Fibroblast of lung (primary cell): ENCODE measurements at regions not wholly inside any gene's neighbourhood (a gene's known extent, or its start where the extent isn't known, plus 50 kb on each side); places are given as distances from the start of the nearest gene placed in this dataset.
A peak's percentile ranks its signal among the peaks of the same experiment; 100 is the strongest.

Experiments used
- DNase-seq, 2 donors: peaks; one replicate each; pipeline versions ENCODE4 v3.0.0 to v3.0.0-alpha.2; 2010; ENCODE audit warnings: low read depth in 2 of 2
- H2AFZ ChIP-seq: 2 replicates; pipeline ENCODE4 v1.5.1; 2012; ENCODE audit warnings: low read length, control low read depth, inconsistent platforms
- H3K27ac ChIP-seq: 2 replicates; pipeline ENCODE4 v1.5.1; 2011; ENCODE audit warnings: low read length, control low read depth; ENCODE audit not compliant: insufficient read depth
- H3K27me3 ChIP-seq: 2 replicates; pipeline ENCODE4 v1.5.1; 2011; ENCODE audit warnings: mild to moderate bottlenecking, low read length; ENCODE audit not compliant: control insufficient read depth, insufficient read depth
- H3K36me3 ChIP-seq: 2 replicates; pipeline ENCODE4 v1.5.1; 2011; ENCODE audit warnings: low read length; ENCODE audit not compliant: control insufficient read depth, insufficient read depth
- H3K4me1 ChIP-seq: 2 replicates; pipeline ENCODE4 v1.5.1; 2011; ENCODE audit warnings: low read length; ENCODE audit not compliant: control insufficient read depth, insufficient read depth; ENCODE audit errors: extremely low read depth
- H3K4me2 ChIP-seq: 2 replicates; pipeline ENCODE4 v1.5.1; 2011; ENCODE audit warnings: low read length, control low read depth; ENCODE audit not compliant: insufficient read depth; ENCODE audit errors: extremely low read depth
- H3K4me3 ChIP-seq, 4 experiments: fragments of 200-600 bp in 1 of 4; sonication (generic) in 1 of 4; replicated peaks in 1 of 4; 2 replicates each; pipeline ENCODE4 v1.5.1; 2011 to 2016; ENCODE audit warnings: low read length in 4 of 4, low read depth in 3 of 4, mild to moderate bottlenecking in 3 of 4, control low read depth in 2 of 4, inconsistent platforms in 1 of 4, mixed read lengths in 1 of 4; ENCODE audit not compliant: insufficient read depth in 1 of 4; ENCODE audit errors: control extremely low read depth in 1 of 4
- H3K79me2 ChIP-seq: 2 replicates; pipeline ENCODE4 v1.5.1; 2012; ENCODE audit warnings: mild to moderate bottlenecking, low read length, inconsistent platforms; ENCODE audit not compliant: control insufficient read depth, insufficient read depth
- H3K9ac ChIP-seq: 2 replicates; pipeline ENCODE4 v1.5.1; 2011; ENCODE audit warnings: mild to moderate bottlenecking, low read length, control low read depth; ENCODE audit not compliant: insufficient read depth
- H3K9me3 ChIP-seq: 2 replicates; pipeline ENCODE4 v1.5.1; 2012; ENCODE audit warnings: low read depth, low read length; ENCODE audit not compliant: control insufficient read depth, insufficient read depth
- H4K20me1 ChIP-seq: 2 replicates; pipeline ENCODE4 v1.5.1; 2011; ENCODE audit warnings: low read length; ENCODE audit not compliant: control insufficient read depth, insufficient read depth; ENCODE audit errors: extremely low read depth
- CTCF ChIP-seq, 2 donors: IDR thresholded peaks in 1 of 2; conservative IDR thresholded peaks in 1 of 2; 1 replicate in 1 of 2; 2 replicates in 1 of 2; pipeline ENCODE4 v1.5.1; 2011 to 2012; ENCODE audit warnings: low read length in 2 of 2, control low read depth in 1 of 2, inconsistent platforms in 1 of 2, low read depth in 1 of 2, mild to moderate bottlenecking in 1 of 2
- EZH2 ChIP-seq: IDR thresholded peaks from 2 replicates; pipeline ENCODE4 v1.5.1; 2012; ENCODE audit warnings: low read length, control low read depth, mild to moderate bottlenecking; ENCODE audit errors: missing control alignments

GRCh38 chr6:100996409-100996808 is 115.3 kb upstream of the ASCC3 start:
- H2AFZ ChIP-seq, result no peak overlapping the region
- no peak for TF ChIP-seq EZH2
- no peak for TF ChIP-seq CTCF (conservative IDR thresholded peaks at IDR 0.05 in 1 of 2, IDR thresholded peaks at IDR 0.05 in 1 of 2; ENCODE audit: low read depth in 1 of 2, low read length in 2 of 2)
- H3K4me2 ChIP-seq, result no peak overlapping the region
- no peaks in the 10 kb centered on the region for H3K79me2 ChIP-seq
- H3K9ac ChIP-seq, result no peak overlapping the region
- H3K4me1 ChIP-seq, result no peaks in the 10 kb centered on the region
- no peaks in the 10 kb centered on the region for H3K9me3 ChIP-seq
- no peaks in the 10 kb centered on the region for H3K36me3 ChIP-seq
- H4K20me1 ChIP-seq, result no peaks in the 10 kb centered on the region
- no peaks in the 10 kb centered on the region for H3K27me3 ChIP-seq
- no peak overlapping the region for H3K27ac ChIP-seq
- DNase-seq, result no peak
- no peak overlapping the region for H3K4me3 ChIP-seq

GRCh38 chr6:100998111-100998510 is 117.0 kb upstream of the ASCC3 start:
- H3K4me1 ChIP-seq, result no peaks in the 10 kb centered on the region
- H3K9me3 ChIP-seq, result no peaks in the 10 kb centered on the region
- no peak overlapping the region for H3K27ac ChIP-seq
- H3K4me2 ChIP-seq, result no peak overlapping the region
- no peaks in the 10 kb centered on the region for H4K20me1 ChIP-seq
- no peaks in the 10 kb centered on the region for H3K27me3 ChIP-seq
- H3K36me3 ChIP-seq, result no peaks in the 10 kb centered on the region
- H3K79me2 ChIP-seq, result no peaks in the 10 kb centered on the region
- no peak overlapping the region for H2AFZ ChIP-seq
- H3K9ac ChIP-seq, result no peak overlapping the region
- TF ChIP-seq EZH2 (no peak), CTCF (conservative IDR thresholded peaks at IDR 0.05 in 1 of 2, IDR thresholded peaks at IDR 0.05 in 1 of 2; ENCODE audit: low read depth in 1 of 2, low read length in 2 of 2) (no peak)
- no peak overlapping the region for H3K4me3 ChIP-seq
- DNase-seq, result peak in 1 of 2 donors; percentile 66

GRCh38 chr6:100999034-100999597 is 118.0 kb upstream of the ASCC3 start:
- no peaks in the 10 kb centered on the region for H3K36me3 ChIP-seq
- no peak overlapping the region for H3K9ac ChIP-seq
- TF ChIP-seq CTCF (conservative IDR thresholded peaks at IDR 0.05 in 1 of 2, IDR thresholded peaks at IDR 0.05 in 1 of 2; ENCODE audit: low read depth in 1 of 2, low read length in 2 of 2), result no peak
- no peak for TF ChIP-seq EZH2
- no peak for DNase-seq
- no peaks in the 10 kb centered on the region for H3K79me2 ChIP-seq
- no peak overlapping the region for H2AFZ ChIP-seq
- H3K9me3 ChIP-seq, result no peaks in the 10 kb centered on the region
- H3K4me2 ChIP-seq, result no peak overlapping the region
- H3K4me3 ChIP-seq, result no peak overlapping the region
- H3K4me1 ChIP-seq, result no peaks in the 10 kb centered on the region
- H4K20me1 ChIP-seq, result no peaks in the 10 kb centered on the region
- H3K27me3 ChIP-seq, result no peaks in the 10 kb centered on the region
- H3K27ac ChIP-seq, result no peak overlapping the region
